ENCODE measurements at regions not wholly inside any gene's neighbourhood (a gene's known extent, or its start where the extent isn't known, plus 50 kb on each side); places are given as distances from the start of the nearest gene placed in this dataset.

- DNase-seq, result no peak
These were observed 132.6 kb upstream of the NAMPT start for GRCh38 chr7:106417273-106417902.

GRCh38 chr7:106416430-106416829, 131.6 kb upstream of the NAMPT start:
- no peak for DNase-seq

GRCh38 chr7:106415433-106415832, 130.7 kb upstream of the NAMPT start:
- no peak for DNase-seq

GRCh38 chr7:106413446-106413845, 128.7 kb upstream of the NAMPT start:
- no peak for DNase-seq

- DNase-seq, result peak; percentile 49
These were observed 120.9 kb upstream of the NAMPT start for GRCh38 chr7:106405697-106406141.

- no peak for DNase-seq
These were observed 118.1 kb upstream of the NAMPT start for GRCh38 chr7:106402898-106403297.

GRCh38 chr7:106400923-106401322, 116.1 kb upstream of the NAMPT start:
- DNase-seq, result no peak

GRCh38 chr7:106398786-106399185, 114.0 kb upstream of the NAMPT start:
- no peak for DNase-seq

GRCh38 chr7:106397994-106398393, 113.2 kb upstream of the NAMPT start:
- DNase-seq, result no peak

GRCh38 chr7:106394526-106394925, 109.7 kb upstream of the NAMPT start:
- no peak for DNase-seq

- DNase-seq, result no peak
These were observed 108.9 kb upstream of the NAMPT start for GRCh38 chr7:106393564-106394251.

- no peak for DNase-seq
These were observed 107.8 kb upstream of the NAMPT start for GRCh38 chr7:106392590-106392989.

GRCh38 chr7:106392144-106392543, 107.4 kb upstream of the NAMPT start:
- no peak for DNase-seq

- no peak for DNase-seq
These were observed 102.2 kb upstream of the NAMPT start for GRCh38 chr7:106386958-106387357.

GRCh38 chr7:106384373-106384772, 99.6 kb upstream of the NAMPT start:
- no peak for DNase-seq

GRCh38 chr7:106382929-106383328, 98.1 kb upstream of the NAMPT start:
- DNase-seq, result no peak

- DNase-seq, result no peak
These were observed 97.3 kb upstream of the NAMPT start for GRCh38 chr7:106382129-106382528.

- DNase-seq, result no peak
These were observed 96.5 kb upstream of the NAMPT start for GRCh38 chr7:106381252-106381651.

- DNase-seq, result no peak
These were observed 93.1 kb upstream of the NAMPT start for GRCh38 chr7:106377847-106378361.

GRCh38 chr7:106376026-106376799, 91.4 kb upstream of the NAMPT start:
- DNase-seq, result no peak

GRCh38 chr7:106375499-106375898, 90.7 kb upstream of the NAMPT start:
- no peak for DNase-seq

- DNase-seq, result no peak
These were observed 89.7 kb upstream of the NAMPT start for GRCh38 chr7:106374437-106374836.

GRCh38 chr7:106372595-106373318, 88.0 kb upstream of the NAMPT start:
- DNase-seq, result no peak
